Keratinocyte (primary cell): ENCODE measurements at regions not wholly inside any gene's neighbourhood (a gene's known extent, or its start where the extent isn't known, plus 50 kb on each side); places are given as distances from the start of the nearest gene placed in this dataset.

Experiments
- DNase-seq: peaks from one replicate; pipeline ENCODE4 v3.0.0-alpha.2; 2011; ENCODE audit warnings: low read depth, missing footprints, low spot score
- FAIRE-seq: peaks from 2 replicates; lab custom pipeline; 2011; peaks lifted over from hg19 to GRCh38; lab: Jason Lieb, UNC
- H2AFZ ChIP-seq: 2 replicates; pipeline ENCODE4 v1.6.0; 2012; ENCODE audit warnings: low read length, control low read depth, inconsistent platforms; ENCODE audit not compliant: control insufficient read depth
- H3K27ac ChIP-seq: 2 replicates; pipeline ENCODE4 v1.5.1; 2011; ENCODE audit warnings: low read length; ENCODE audit not compliant: control insufficient read depth, insufficient read depth
- H3K27me3 ChIP-seq: 3 replicates; pipeline ENCODE4 v1.6.0; 2011; ENCODE audit warnings: low read length; ENCODE audit not compliant: control insufficient read depth, insufficient read depth; ENCODE audit errors: extremely low read depth
- H3K36me3 ChIP-seq, 2 experiments: 2 replicates in 1 of 2; 3 replicates in 1 of 2; pipeline ENCODE4 v1.5.1; 2011; ENCODE audit warnings: low read length in 2 of 2, mild to moderate bottlenecking in 1 of 2; ENCODE audit not compliant: control insufficient read depth in 2 of 2, insufficient read depth in 2 of 2; ENCODE audit errors: extremely low read depth in 1 of 2
- H3K4me1 ChIP-seq: 3 replicates; pipeline ENCODE4 v1.5.1; 2011; ENCODE audit warnings: low read length; ENCODE audit not compliant: control insufficient read depth, insufficient read depth; ENCODE audit errors: extremely low read depth
- H3K4me2 ChIP-seq: 3 replicates; pipeline ENCODE4 v1.6.0; 2011; ENCODE audit warnings: low read depth, low read length; ENCODE audit not compliant: control insufficient read depth, insufficient read depth; ENCODE audit errors: extremely low read depth
- H3K4me3 ChIP-seq, 3 experiments: fragments of 200-600 bp in 1 of 3; sonication (generic) in 1 of 3; 2 replicates in 2 of 3; 3 replicates in 1 of 3; pipeline ENCODE4 v1.5.1; 2011 to 2016; ENCODE audit warnings: low read length in 3 of 3, mild to moderate bottlenecking in 3 of 3, control low read depth in 2 of 3, inconsistent platforms in 1 of 3, low read depth in 1 of 3, mixed read lengths in 1 of 3, mixed run types in 1 of 3, moderate library complexity in 1 of 3; ENCODE audit not compliant: control insufficient read depth in 2 of 3, insufficient read depth in 2 of 3; ENCODE audit errors: extremely low read depth in 1 of 3
- H3K79me2 ChIP-seq: 2 replicates; pipeline ENCODE4 v1.6.0; 2012; ENCODE audit warnings: low read length; ENCODE audit not compliant: control insufficient read depth, insufficient read depth
- H3K9ac ChIP-seq: 3 replicates; pipeline ENCODE4 v1.6.0; 2011; ENCODE audit warnings: low read length; ENCODE audit not compliant: control insufficient read depth, insufficient read depth; ENCODE audit errors: extremely low read depth
- H3K9me1 ChIP-seq: 3 replicates; pipeline ENCODE4 v1.6.0; 2011; ENCODE audit warnings: low read length; ENCODE audit not compliant: control insufficient read depth, insufficient read depth; ENCODE audit errors: extremely low read depth
- H3K9me3 ChIP-seq: 2 replicates; pipeline ENCODE4 v1.5.1; 2012; ENCODE audit warnings: low read depth, low read length; ENCODE audit not compliant: control insufficient read depth
- H4K20me1 ChIP-seq: 3 replicates; pipeline ENCODE4 v1.6.0; 2011; ENCODE audit warnings: low read length; ENCODE audit not compliant: control insufficient read depth, insufficient read depth; ENCODE audit errors: extremely low read depth
- CTCF ChIP-seq, 3 experiments: IDR thresholded peaks in 1 of 3; conservative IDR thresholded peaks in 1 of 3; optimal IDR thresholded peaks in 1 of 3; 2 replicates in 2 of 3; 3 replicates in 1 of 3; pipeline versions ENCODE3 to v1.5.1; 2011; ENCODE audit warnings: low read length in 3 of 3, mild to moderate bottlenecking in 3 of 3, moderate library complexity in 2 of 3, control low read depth in 1 of 3, inconsistent platforms in 1 of 3; ENCODE audit not compliant: insufficient read depth in 2 of 3; ENCODE audit errors: extremely low read depth in 1 of 3
- EZH2 ChIP-seq: IDR thresholded peaks from one replicate; pipeline ENCODE4 v1.6.1; 2012; ENCODE audit warnings: inconsistent platforms, mild to moderate bottlenecking, low read length, moderate library complexity
- dilution Hi-C: fragments of 300-500 bp; cut with MboI; formaldehyde crosslinking; loops from one replicate; pipeline ENCODE4 v1.7.0; 2020; ENCODE audit warnings: low sequenced_read_pairs; ENCODE audit not compliant: extremely low pct_ligation_motif_present

GRCh38 chr10:6719561-6719960 lies 139.5 kb upstream of the PRKCQ start:
- FAIRE-seq = no peak
- Histone ChIP-seq H4K20me1 (no peaks in the 10 kb centered on the region), H3K4me3 (no peak overlapping the region), H3K4me1 (peaks cover 19% of the 10 kb centered on the region), H3K79me2 (no peaks in the 10 kb centered on the region), H3K9me1 (no peaks in the 10 kb centered on the region), H2AFZ (no peak overlapping the region), H3K9me3 (no peaks in the 10 kb centered on the region), H3K36me3 (no peaks in the 10 kb centered on the region), H3K27ac (no peak overlapping the region), H3K4me2 (no peak overlapping the region), H3K27me3 (no peaks in the 10 kb centered on the region), H3K9ac (no peak overlapping the region)
- DNase-seq = no peak
- TF ChIP-seq CTCF (optimal IDR thresholded peaks at IDR 0.05 in 1 of 3, IDR thresholded peaks at IDR 0.05 in 1 of 3, conservative IDR thresholded peaks at IDR 0.05 in 1 of 3; ENCODE audit: extremely low read depth in 1 of 3, insufficient read depth in 2 of 3, low read length in 3 of 3) = no peak
- TF ChIP-seq EZH2 = no peak
- dilution Hi-C loops = no loop called here

- no peak overlapping the region for H3K4me3 ChIP-seq
- DNase-seq = no peak
- H3K79me2 ChIP-seq = no peaks in the 10 kb centered on the region
- dilution Hi-C loops = no loop called here
- no peak overlapping the region for H2AFZ ChIP-seq
- no peaks in the 10 kb centered on the region for H3K36me3 ChIP-seq
- H4K20me1 ChIP-seq = no peaks in the 10 kb centered on the region
- no peaks in the 10 kb centered on the region for H3K9me3 ChIP-seq
- no peak for FAIRE-seq
- no peaks in the 10 kb centered on the region for H3K9me1 ChIP-seq
- H3K9ac ChIP-seq = no peak overlapping the region
- H3K27me3 ChIP-seq = no peaks in the 10 kb centered on the region
- TF ChIP-seq CTCF (optimal IDR thresholded peaks at IDR 0.05 in 1 of 3, IDR thresholded peaks at IDR 0.05 in 1 of 3, conservative IDR thresholded peaks at IDR 0.05 in 1 of 3; ENCODE audit: extremely low read depth in 1 of 3, insufficient read depth in 2 of 3, low read length in 3 of 3) (no peak), EZH2 (no peak)
- H3K4me2 ChIP-seq = no peak overlapping the region
- H3K27ac ChIP-seq = no peak overlapping the region
- peaks cover 19% of the 10 kb centered on the region for H3K4me1 ChIP-seq
Observed at GRCh38 chr10:6718550-6718949, 138.5 kb upstream of the PRKCQ start.
